ENCODE measurements at regions not wholly inside any gene's neighbourhood (a gene's known extent, or its start where the extent isn't known, plus 50 kb on each side); places are given as distances from the start of the nearest gene placed in this dataset.

DNA sequence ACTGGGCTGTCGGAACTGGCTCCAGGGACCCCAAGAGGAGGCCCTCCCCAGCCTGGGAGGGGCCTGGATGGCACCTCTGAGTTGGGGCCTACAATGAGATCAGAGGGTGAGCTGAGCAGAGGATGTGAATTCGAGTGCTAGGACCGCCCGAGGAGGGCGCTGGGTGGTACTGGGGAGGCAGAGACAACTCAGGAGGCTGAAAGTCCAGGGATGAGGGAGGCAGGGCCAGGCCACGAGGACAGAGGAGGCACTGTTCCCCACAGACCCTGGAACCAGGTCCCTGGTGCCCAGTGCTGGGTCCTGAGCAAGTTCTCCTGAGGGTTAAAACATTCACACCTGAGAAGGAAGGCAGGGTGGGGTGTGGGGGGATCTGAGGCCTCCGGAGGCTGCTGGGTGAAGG lies 218.0 kb downstream of the CTTN start:
- H3K4me3 ChIP-seq (ENCODE audit: low read depth, low read length): no peak overlapping the region
- no peaks in the 10 kb centered on the region for H3K36me3 ChIP-seq (ENCODE audit: insufficient read depth, low read length)
- 0 out of 2 replicates have a peak, but pooled peaks cover 3% of the 10 kb centered on the region for H3K27me3 ChIP-seq (ENCODE audit: insufficient read depth, low read length)
- no peak overlapping the region for H2AFZ ChIP-seq (ENCODE audit: low read length, unreplicated experiment)
- H3K79me2 ChIP-seq (ENCODE audit: control insufficient read depth, insufficient read depth, low read length, unreplicated experiment): no peaks in the 10 kb centered on the region
- no peaks in the 10 kb centered on the region for H3K4me1 ChIP-seq (ENCODE audit: control insufficient read depth, insufficient read depth, low read length, unreplicated experiment)
- H3K27ac ChIP-seq (ENCODE audit: low read depth, low read length): no peak overlapping the region

DNA sequence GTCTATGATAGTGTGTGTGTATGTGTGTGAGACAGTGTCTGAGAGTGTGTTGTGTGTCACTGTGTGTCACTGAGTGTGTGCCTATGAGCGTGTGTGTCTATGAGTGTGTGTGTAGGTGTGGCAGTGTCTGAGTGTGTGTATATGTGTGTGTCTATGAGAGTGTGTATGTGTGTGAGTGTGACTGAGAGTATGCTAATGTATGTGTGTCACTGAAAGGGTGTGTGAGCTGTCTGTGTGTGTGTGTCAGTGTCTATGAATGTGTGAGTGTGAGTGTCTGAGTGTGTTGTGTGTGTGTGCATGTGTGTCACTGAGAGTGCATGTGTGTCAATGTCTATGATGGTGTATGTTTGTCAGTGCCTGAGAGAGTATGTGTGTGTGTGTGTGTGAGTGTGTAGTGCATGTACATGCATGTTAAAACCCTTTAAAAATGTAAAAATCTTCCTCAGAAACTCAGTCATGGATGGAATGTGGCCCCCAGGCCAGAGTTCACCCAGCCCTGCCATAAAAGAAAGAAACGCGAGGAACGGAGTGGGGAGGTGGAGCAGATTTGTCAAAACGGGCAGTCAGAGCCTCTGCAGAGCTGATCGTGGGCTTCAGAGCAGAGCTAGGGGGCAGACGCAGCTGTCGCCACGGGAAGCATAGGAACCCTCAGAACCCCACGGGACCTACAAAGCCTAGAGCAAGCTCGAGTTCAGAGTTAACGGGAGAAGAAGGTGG lies 218.8 kb downstream of the CTTN start:
- no peaks in the 10 kb centered on the region for H3K4me1 ChIP-seq (ENCODE audit: control insufficient read depth, insufficient read depth, low read length, unreplicated experiment)
- H3K4me3 ChIP-seq (ENCODE audit: low read depth, low read length): no peak overlapping the region
- no peak overlapping the region for H3K27ac ChIP-seq (ENCODE audit: low read depth, low read length)
- H3K36me3 ChIP-seq (ENCODE audit: insufficient read depth, low read length): no peaks in the 10 kb centered on the region
- no peaks in the 10 kb centered on the region for H3K79me2 ChIP-seq (ENCODE audit: control insufficient read depth, insufficient read depth, low read length, unreplicated experiment)
- H3K27me3 ChIP-seq (ENCODE audit: insufficient read depth, low read length): no peaks in the 10 kb centered on the region
- no peak overlapping the region for H2AFZ ChIP-seq (ENCODE audit: low read length, unreplicated experiment)

DNA sequence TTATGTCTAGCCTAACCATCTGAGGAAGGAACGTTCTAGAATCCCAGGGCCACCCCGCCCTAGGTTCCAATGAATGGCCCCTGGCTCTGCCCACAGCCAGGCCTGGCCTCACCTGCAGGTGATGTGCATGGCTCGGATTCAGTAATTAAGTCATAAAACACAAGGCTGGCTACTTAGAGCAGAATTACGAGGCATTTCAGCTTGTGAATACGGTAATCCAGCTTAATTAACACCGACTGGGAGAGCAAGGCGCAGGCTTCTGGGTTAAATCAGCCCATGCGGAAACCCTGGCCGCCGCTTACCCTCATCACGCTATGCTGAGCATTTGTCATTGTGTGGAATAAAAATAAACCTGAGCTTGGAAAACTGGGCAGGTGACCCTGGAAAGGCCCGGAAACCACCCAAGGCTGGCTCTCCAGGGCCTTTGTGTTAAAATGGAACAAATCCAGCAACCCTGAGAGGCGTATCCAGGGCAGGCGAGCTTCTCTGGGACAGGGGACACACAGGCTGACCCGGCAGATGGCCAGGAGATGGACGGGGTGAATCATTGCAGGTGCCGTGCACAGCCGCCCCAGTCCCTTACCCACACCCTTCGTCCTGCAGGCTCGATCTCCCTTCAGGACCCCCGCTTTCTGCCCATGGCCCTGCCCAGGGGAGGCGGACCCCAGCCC lies 220.2 kb downstream of the CTTN start:
- Histone ChIP-seq H3K27ac (ENCODE audit: low read depth, low read length) (no peak overlapping the region), H3K27me3 (ENCODE audit: insufficient read depth, low read length) (no peaks in the 10 kb centered on the region), H3K36me3 (ENCODE audit: insufficient read depth, low read length) (no peaks in the 10 kb centered on the region), H3K4me3 (ENCODE audit: low read depth, low read length) (no peak overlapping the region), H2AFZ (ENCODE audit: low read length, unreplicated experiment) (no peak overlapping the region), H3K4me1 (ENCODE audit: control insufficient read depth, insufficient read depth, low read length, unreplicated experiment) (no peaks in the 10 kb centered on the region), H3K79me2 (ENCODE audit: control insufficient read depth, insufficient read depth, low read length, unreplicated experiment) (no peaks in the 10 kb centered on the region)

DNA sequence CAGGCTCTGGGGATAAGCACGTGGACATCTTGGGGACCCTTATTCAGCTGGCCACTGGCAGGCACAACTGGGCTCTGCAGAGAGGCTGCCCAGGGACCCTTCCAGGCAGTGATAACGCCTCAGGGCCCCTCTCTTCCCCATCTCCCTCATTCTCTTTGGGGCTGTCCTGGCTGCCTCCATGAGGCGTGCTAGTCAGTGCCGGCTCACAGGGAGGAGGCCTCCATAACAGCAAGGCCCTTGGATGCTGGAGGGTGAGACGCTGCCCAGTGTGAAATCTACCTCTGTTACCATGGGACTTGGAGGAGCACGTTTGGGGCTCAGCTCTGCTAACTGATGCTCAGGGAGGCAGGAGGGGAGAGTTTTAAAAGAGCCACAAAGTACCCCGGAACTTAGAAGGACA lies 221.3 kb downstream of the CTTN start:
- Histone ChIP-seq H3K27ac (ENCODE audit: low read depth, low read length) (no peak overlapping the region), H2AFZ (ENCODE audit: low read length, unreplicated experiment) (no peak overlapping the region), H3K36me3 (ENCODE audit: insufficient read depth, low read length) (no peaks in the 10 kb centered on the region), H3K27me3 (ENCODE audit: insufficient read depth, low read length) (no peaks in the 10 kb centered on the region), H3K4me1 (ENCODE audit: control insufficient read depth, insufficient read depth, low read length, unreplicated experiment) (no peaks in the 10 kb centered on the region), H3K4me3 (ENCODE audit: low read depth, low read length) (no peak overlapping the region), H3K79me2 (ENCODE audit: control insufficient read depth, insufficient read depth, low read length, unreplicated experiment) (no peaks in the 10 kb centered on the region)

DNA sequence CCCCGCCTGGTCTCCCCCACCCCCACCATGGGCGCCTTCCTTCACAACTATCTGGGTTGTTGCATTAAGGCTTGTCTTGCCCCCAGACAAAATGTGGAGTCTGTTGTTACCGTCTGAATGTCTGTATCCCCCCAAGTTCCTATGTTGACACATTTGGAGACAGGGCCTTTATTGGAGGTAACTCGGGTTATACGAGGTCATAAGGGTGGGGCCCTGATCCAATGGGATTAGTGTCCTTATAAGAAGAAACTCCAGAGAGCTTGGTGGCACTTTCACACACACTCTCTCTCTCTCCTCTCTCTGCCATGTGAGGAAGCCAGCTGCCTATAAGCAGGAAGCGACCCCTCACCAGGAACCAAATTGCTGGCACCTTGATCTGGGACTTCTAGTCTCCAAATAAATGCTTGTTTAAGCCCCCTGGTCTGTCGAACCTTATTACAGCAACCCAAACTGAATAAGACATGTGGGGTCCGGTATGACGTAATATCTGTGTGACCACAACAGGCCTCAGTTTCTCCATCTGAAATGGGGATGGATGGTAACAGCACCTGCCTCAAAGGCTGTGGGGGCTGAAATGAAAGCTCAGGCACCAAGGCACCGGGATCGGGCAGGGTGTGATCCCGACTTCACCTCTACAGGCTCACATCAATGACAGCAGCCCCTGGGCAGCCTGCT lies 222.3 kb downstream of the CTTN start:
- Histone ChIP-seq H3K79me2 (ENCODE audit: control insufficient read depth, insufficient read depth, low read length, unreplicated experiment) (no peaks in the 10 kb centered on the region), H3K27ac (ENCODE audit: low read depth, low read length) (no peak overlapping the region), H3K27me3 (ENCODE audit: insufficient read depth, low read length) (no peaks in the 10 kb centered on the region), H3K4me3 (ENCODE audit: low read depth, low read length) (no peak overlapping the region), H2AFZ (ENCODE audit: low read length, unreplicated experiment) (no peak overlapping the region), H3K4me1 (ENCODE audit: control insufficient read depth, insufficient read depth, low read length, unreplicated experiment) (no peaks in the 10 kb centered on the region), H3K36me3 (ENCODE audit: insufficient read depth, low read length) (no peaks in the 10 kb centered on the region)

DNA sequence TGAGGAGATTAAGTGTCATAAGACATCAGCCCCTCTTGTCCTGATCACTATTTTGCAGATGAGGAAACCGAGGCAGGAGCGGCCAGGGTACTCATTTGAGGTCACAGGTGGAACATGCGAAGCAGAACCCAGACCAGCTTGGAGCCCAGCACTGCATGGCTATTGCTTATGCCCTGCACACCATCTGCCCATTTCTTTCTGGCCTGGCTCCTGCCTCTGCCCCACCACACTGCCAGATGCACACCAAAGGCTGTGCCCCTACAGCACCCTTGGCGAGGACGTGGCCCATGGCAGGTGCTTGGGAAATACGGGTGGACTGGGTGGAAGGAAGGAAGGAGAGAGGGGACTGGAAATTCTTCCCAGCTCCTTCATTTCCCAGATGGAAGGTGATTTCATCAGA lies 222.9 kb downstream of the CTTN start:
- Histone ChIP-seq H3K27me3 (ENCODE audit: insufficient read depth, low read length) (no peaks in the 10 kb centered on the region), H3K4me3 (ENCODE audit: low read depth, low read length) (no peak overlapping the region), H2AFZ (ENCODE audit: low read length, unreplicated experiment) (no peak overlapping the region), H3K36me3 (ENCODE audit: insufficient read depth, low read length) (no peaks in the 10 kb centered on the region), H3K27ac (ENCODE audit: low read depth, low read length) (no peak overlapping the region), H3K79me2 (ENCODE audit: control insufficient read depth, insufficient read depth, low read length, unreplicated experiment) (no peaks in the 10 kb centered on the region), H3K4me1 (ENCODE audit: control insufficient read depth, insufficient read depth, low read length, unreplicated experiment) (no peaks in the 10 kb centered on the region)

DNA sequence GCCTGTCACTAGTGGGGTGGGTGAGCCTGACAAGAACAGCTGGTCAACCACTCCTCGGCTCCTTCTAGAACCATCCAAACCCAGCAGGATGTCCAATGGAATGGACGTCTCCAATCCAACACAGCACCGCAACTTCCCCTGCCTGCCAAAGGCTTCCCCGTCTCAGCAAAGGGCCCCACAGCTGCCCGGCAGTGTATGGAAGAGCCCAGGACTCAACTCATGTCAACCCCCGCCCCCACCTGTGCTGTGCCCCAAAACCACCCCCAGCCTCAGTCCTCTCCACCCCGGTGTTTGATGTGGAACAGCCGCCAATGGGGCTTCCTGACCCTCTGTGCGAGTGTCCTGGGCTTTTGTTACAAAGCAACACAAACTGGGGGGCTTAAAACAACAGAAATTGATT lies 223.8 kb downstream of the CTTN start:
- no peaks in the 10 kb centered on the region for H3K4me1 ChIP-seq (ENCODE audit: control insufficient read depth, insufficient read depth, low read length, unreplicated experiment)
- H3K79me2 ChIP-seq (ENCODE audit: control insufficient read depth, insufficient read depth, low read length, unreplicated experiment): no peaks in the 10 kb centered on the region
- H3K27me3 ChIP-seq (ENCODE audit: insufficient read depth, low read length): no peaks in the 10 kb centered on the region
- no peak overlapping the region for H3K4me3 ChIP-seq (ENCODE audit: low read depth, low read length)
- no peak overlapping the region for H3K27ac ChIP-seq (ENCODE audit: low read depth, low read length)
- no peaks in the 10 kb centered on the region for H3K36me3 ChIP-seq (ENCODE audit: insufficient read depth, low read length)
- no peak overlapping the region for H2AFZ ChIP-seq (ENCODE audit: low read length, unreplicated experiment)

DNA sequence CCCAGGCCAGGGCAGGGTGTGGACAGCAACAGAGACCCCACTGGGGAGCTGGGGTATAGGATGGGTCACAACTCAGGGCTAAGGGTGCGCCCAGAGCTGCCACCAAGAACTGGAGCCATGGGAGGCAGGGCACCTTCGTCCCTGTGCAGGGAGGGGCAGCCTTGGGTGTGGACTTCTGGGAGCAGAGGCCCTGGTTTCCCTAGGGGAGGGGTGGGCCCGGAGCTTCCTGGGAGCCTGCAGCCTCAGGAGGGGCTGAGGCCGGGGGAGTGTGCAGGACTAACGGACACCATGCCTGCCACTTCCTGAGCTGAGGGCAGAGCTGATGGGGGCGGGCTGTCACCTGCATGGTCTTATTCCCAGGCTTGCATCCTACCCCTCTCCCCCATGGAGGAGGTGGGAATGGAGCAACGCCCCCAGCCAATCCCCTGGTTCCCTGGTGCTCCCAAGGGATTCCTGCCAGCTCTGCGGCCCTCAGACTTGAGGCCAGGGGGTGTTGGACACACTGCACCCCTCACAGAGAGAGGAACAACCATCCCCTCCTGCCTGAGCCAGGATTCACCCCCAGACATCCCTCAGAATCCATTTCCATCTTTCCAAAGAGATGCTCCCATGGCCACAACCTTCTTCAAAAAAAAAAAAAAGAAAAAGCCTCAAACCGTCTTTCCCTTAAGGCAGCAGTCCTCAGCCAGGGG lies 225.7 kb downstream of the CTTN start:
- H3K36me3 ChIP-seq (ENCODE audit: insufficient read depth, low read length): no peaks in the 10 kb centered on the region
- H2AFZ ChIP-seq (ENCODE audit: low read length, unreplicated experiment): no peak overlapping the region
- H3K4me1 ChIP-seq (ENCODE audit: control insufficient read depth, insufficient read depth, low read length, unreplicated experiment): peaks cover 8% of the 10 kb centered on the region
- no peaks in the 10 kb centered on the region for H3K27me3 ChIP-seq (ENCODE audit: insufficient read depth, low read length)
- no peak overlapping the region for H3K27ac ChIP-seq (ENCODE audit: low read depth, low read length)
- H3K79me2 ChIP-seq (ENCODE audit: control insufficient read depth, insufficient read depth, low read length, unreplicated experiment): no peaks in the 10 kb centered on the region
- no peak overlapping the region for H3K4me3 ChIP-seq (ENCODE audit: low read depth, low read length)

DNA sequence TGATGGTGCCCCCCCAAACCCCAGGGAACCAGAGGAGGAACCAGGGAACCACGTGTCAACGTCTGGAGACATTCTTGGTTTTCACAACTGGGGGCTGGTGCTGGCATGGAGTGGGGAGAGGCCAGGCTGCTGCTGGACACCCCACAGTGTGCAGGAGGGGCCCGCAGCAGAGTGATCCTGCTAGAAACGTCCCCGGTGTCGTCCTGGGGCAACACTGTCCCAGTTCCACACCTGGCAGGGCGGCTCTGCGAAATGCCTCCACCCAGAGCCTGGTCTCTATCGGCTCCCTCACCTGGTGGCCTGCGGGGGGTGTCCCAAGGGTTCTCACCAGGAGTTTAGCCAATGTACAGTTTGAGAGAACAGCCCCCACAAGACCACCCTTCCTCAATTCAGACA lies 226.3 kb downstream of the CTTN start:
- H3K4me1 ChIP-seq (ENCODE audit: control insufficient read depth, insufficient read depth, low read length, unreplicated experiment): peaks cover 10% of the 10 kb centered on the region
- no peaks in the 10 kb centered on the region for H3K36me3 ChIP-seq (ENCODE audit: insufficient read depth, low read length)
- no peaks in the 10 kb centered on the region for H3K27me3 ChIP-seq (ENCODE audit: insufficient read depth, low read length)
- H3K4me3 ChIP-seq (ENCODE audit: low read depth, low read length): no peak overlapping the region
- no peak overlapping the region for H3K27ac ChIP-seq (ENCODE audit: low read depth, low read length)
- no peaks in the 10 kb centered on the region for H3K79me2 ChIP-seq (ENCODE audit: control insufficient read depth, insufficient read depth, low read length, unreplicated experiment)
- no peak overlapping the region for H2AFZ ChIP-seq (ENCODE audit: low read length, unreplicated experiment)

DNA sequence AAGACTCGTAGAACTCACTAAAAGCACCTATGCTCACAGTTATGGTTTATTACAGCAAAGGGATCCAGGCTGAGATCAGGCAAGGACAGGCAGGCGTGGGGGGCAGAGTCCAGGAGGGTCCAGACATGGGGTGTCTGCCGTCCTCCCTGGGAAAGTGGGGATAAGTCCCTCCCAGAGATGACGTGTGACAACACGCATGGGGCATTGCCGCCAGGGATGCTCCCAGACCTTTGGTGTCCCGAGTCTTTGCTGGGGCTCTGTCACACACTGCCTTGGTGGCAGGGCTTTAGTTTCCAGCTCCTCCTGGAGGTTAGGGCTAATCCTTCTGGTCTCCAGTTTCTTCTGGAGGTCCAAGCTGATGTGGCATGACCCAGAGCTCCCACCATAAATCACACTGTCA lies 226.7 kb downstream of the CTTN start:
- H3K79me2 ChIP-seq (ENCODE audit: control insufficient read depth, insufficient read depth, low read length, unreplicated experiment): no peaks in the 10 kb centered on the region
- no peak overlapping the region for H3K4me3 ChIP-seq (ENCODE audit: low read depth, low read length)
- no peak overlapping the region for H2AFZ ChIP-seq (ENCODE audit: low read length, unreplicated experiment)
- no peak overlapping the region for H3K27ac ChIP-seq (ENCODE audit: low read depth, low read length)
- peaks cover 10% of the 10 kb centered on the region for H3K4me1 ChIP-seq (ENCODE audit: control insufficient read depth, insufficient read depth, low read length, unreplicated experiment)
- H3K27me3 ChIP-seq (ENCODE audit: insufficient read depth, low read length): no peaks in the 10 kb centered on the region
- H3K36me3 ChIP-seq (ENCODE audit: insufficient read depth, low read length): no peaks in the 10 kb centered on the region
